T-helper 2 cell treated with Interferon-gamma antibody and Interleukin-4, amounts not matched to agents 5 μg/mL and 100 μg/mL, for 36 hours (primary cell): ENCODE measurements at regions not wholly inside any gene's neighbourhood (a gene's known extent, or its start where the extent isn't known, plus 50 kb on each side); places are given as distances from the start of the nearest gene placed in this dataset.
"Not testable (repeated sequence)": the region's sequence is repeated elsewhere in the genome, so short reads cannot be mapped to it uniquely, and the experiment has no call there.

Experiments used
- DNase-seq: peaks from one replicate; pipeline ENCODE4 v3.0.0; 2021; ENCODE audit warnings: low spot score
- H3K27ac Mint-ChIP-seq: one replicate; pipeline ENCODE4 v1.8.0; 2021; ENCODE audit warnings: mild to moderate bottlenecking, mixed read lengths
- H3K27me3 Mint-ChIP-seq: one replicate; pipeline ENCODE4 v1.8.0; 2021; ENCODE audit warnings: low read depth, mixed read lengths
- H3K36me3 Mint-ChIP-seq: one replicate; pipeline ENCODE4 v1.8.0; 2021; ENCODE audit warnings: low read depth, mixed read lengths
- H3K4me1 Mint-ChIP-seq: one replicate; pipeline ENCODE4 v1.8.0; 2021; ENCODE audit warnings: low read depth, mixed read lengths
- H3K4me3 Mint-ChIP-seq: one replicate; pipeline ENCODE4 v1.8.0; 2022; ENCODE audit warnings: mild to moderate bottlenecking, moderate library complexity, mixed read lengths
- H3K9me3 Mint-ChIP-seq: one replicate; pipeline ENCODE4 v1.8.0; 2021; ENCODE audit warnings: mixed read lengths

DNA sequence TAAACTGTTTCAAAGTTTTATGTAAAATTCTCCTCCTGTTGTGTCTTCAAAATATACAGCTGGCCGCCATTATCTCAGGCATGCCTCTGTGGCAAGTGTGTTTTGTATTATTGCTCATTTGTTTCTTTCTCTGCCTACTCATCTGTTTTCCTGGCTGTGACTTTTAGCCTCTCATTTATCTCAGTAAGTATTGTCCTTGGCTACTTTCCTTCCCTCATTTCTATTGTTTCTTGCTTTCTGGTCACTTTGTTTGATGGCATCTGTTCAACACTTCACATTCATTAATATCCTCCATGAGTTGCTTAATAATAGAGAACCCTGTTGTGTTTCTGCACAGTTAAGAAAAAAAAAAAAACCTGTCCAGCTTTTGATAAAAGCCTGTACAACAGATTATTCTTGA lies 869.4 kb downstream of the PCDH17 start:
- Mint-ChIP-seq H3K4me1 (no peaks in the 10 kb centered on the region), H3K9me3 (peaks cover 40% of the 10 kb centered on the region), H3K27me3 (no peaks in the 10 kb centered on the region), H3K27ac (no peak overlapping the region), H3K36me3 (no peaks in the 10 kb centered on the region), H3K4me3 (no peak overlapping the region)
- no peak for DNase-seq

DNA sequence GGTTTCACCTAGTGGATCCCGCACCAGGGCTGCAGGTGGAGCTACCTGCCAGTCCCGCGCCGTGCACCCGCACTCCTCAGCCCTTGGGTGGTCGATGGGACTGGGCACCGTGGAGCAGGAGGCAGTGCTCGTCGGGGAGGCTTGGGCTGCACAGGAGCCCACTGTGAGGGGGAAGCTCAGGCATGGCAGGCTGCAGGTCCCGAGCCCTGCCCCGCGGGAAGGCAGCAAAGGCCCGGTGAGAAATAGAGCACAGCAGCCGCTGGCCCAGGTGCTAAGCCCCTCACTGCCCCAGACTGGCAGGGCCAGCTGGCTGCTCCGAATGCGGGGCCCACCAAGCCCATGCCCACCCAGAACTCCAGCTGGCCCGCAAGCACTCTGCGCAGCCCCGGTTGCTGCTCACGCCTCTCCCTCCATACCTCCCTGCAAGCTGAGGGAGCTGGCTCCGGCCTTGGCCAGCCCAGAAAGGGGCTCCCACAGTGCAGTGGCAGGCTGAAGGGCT lies 872.7 kb downstream of the PCDH17 start:
- not testable (repeated sequence) for H3K36me3 Mint-ChIP-seq, DNase-seq, H3K27ac Mint-ChIP-seq, H3K4me3 Mint-ChIP-seq, H3K4me1 Mint-ChIP-seq, H3K27me3 Mint-ChIP-seq
- H3K9me3 Mint-ChIP-seq: peaks cover 40% of the 10 kb centered on the region

DNA sequence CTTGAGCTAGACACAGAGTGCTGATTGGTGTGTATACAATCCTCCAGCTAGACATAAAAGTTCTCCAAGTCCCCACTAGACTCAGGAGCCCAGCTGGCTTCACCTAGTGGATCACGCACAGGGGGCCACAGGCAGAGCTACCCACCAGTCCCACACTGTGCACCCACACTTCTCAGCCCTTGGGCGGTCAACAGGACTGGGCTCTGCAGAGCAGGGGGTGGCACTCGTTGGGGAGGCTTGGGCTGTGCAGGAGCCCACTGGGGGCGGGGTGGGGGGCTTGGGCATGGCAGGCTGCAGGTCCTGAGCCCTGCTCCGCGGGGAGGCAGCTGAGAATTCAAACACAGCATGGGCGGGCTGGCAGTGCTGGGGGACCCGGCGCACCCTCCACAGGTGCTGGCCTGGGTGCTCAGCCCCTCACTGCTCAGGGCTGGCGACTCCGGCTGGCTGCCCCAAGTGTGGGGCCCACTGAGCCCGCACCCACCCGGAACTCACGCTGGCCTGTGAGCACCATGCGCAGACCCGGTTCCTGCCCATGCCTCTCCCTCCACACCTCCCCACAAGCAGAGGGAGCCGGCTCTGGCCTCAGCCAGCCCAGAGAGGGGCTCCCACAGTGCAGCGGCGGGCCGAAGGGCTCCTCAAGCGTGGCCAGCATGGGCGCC lies 873.8 kb downstream of the PCDH17 start:
- H3K36me3 Mint-ChIP-seq, DNase-seq, H3K4me1 Mint-ChIP-seq, H3K27me3 Mint-ChIP-seq, H3K27ac Mint-ChIP-seq, H3K4me3 Mint-ChIP-seq: not testable (repeated sequence)
- peaks cover 43% of the 10 kb centered on the region for H3K9me3 Mint-ChIP-seq

- no peaks in the 10 kb centered on the region for H3K36me3 Mint-ChIP-seq
- peaks cover 40% of the 10 kb centered on the region for H3K9me3 Mint-ChIP-seq
- H3K27ac Mint-ChIP-seq: no peak overlapping the region
- no peaks in the 10 kb centered on the region for H3K4me1 Mint-ChIP-seq
- no peaks in the 10 kb centered on the region for H3K27me3 Mint-ChIP-seq
- no peak overlapping the region for H3K4me3 Mint-ChIP-seq
- DNase-seq: no peak
These were observed 896.8 kb downstream of the PCDH17 start for GRCh38 chr13:58528351-58528750.

DNA sequence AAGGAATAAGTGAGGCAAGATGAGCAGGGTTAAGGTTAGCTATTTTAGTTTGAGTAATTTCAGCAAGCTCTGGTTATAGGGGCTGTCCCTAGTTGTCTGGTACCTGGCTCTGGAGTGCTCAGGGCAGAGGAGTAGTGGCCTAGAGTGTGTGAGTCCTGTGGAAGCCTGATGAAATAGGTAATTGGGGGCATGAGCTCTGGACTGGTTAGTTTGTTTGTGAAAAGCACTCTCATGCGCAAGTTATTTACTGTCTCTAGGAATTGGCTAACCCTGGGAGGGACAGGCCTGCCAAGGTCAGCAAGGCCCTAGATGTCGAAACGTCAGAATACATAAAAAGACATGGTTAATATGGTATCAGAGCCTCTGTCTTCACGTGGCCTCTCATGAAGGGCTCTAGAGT lies 900.1 kb downstream of the PCDH17 start:
- H3K36me3 Mint-ChIP-seq: no peaks in the 10 kb centered on the region
- H3K27me3 Mint-ChIP-seq: no peaks in the 10 kb centered on the region
- no peak overlapping the region for H3K27ac Mint-ChIP-seq
- no peaks in the 10 kb centered on the region for H3K4me1 Mint-ChIP-seq
- H3K4me3 Mint-ChIP-seq: no peak overlapping the region
- DNase-seq: no peak
- peaks cover 44% of the 10 kb centered on the region for H3K9me3 Mint-ChIP-seq

GRCh38 chr13:58542530-58542929 lies 911.0 kb downstream of the PCDH17 start:
- no peaks in the 10 kb centered on the region for H3K4me1 Mint-ChIP-seq
- H3K9me3 Mint-ChIP-seq: peaks cover 15% of the 10 kb centered on the region
- H3K27ac Mint-ChIP-seq: no peak overlapping the region
- DNase-seq: no peak
- H3K36me3 Mint-ChIP-seq: no peaks in the 10 kb centered on the region
- H3K4me3 Mint-ChIP-seq: no peak overlapping the region
- no peaks in the 10 kb centered on the region for H3K27me3 Mint-ChIP-seq

DNA sequence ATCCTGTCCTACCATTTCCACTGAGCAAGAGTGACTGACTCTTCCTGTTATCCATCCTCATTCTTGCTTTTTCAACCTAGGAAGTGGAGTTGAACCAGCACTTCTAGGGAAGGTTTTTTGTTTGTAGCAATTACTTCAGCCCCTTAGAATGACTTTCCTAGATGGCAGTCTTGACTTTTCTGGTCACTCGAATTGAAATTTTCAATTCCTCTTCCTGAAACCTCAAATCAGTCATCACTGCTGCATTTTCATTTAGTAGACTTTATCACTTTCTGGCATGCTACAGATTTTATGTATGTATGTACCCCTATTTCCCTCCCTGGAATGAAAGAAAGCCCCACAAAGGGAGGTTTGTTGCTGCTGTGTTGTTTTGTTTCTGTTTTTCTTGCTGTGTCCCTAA lies 915.9 kb downstream of the PCDH17 start:
- Mint-ChIP-seq H3K36me3 (no peaks in the 10 kb centered on the region), H3K27me3 (no peaks in the 10 kb centered on the region), H3K27ac (no peak overlapping the region), H3K9me3 (peaks cover 8% of the 10 kb centered on the region), H3K4me3 (no peak overlapping the region), H3K4me1 (no peaks in the 10 kb centered on the region)
- no peak for DNase-seq

DNA sequence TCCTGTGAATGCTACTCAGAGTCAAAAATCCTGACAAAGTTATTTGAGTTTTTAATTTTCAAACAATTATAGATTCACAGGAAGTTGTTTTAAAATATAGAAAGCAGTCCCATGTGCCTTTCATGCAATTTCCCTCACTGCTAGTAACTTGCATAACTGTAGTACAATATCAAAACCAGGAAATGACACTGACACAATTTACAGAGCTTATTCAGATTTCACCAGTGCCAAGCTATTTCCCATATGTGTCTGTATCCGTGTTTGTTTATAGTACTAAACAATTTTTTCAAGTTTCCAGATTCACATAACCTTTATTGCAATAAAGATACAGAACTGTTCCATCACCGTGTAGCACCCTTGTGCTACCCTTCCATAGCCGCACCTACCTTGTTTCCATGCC lies 934.6 kb downstream of the PCDH17 start:
- H3K27ac Mint-ChIP-seq: no peak overlapping the region
- H3K4me3 Mint-ChIP-seq: no peak overlapping the region
- H3K4me1 Mint-ChIP-seq: no peaks in the 10 kb centered on the region
- no peak for DNase-seq
- H3K36me3 Mint-ChIP-seq: no peaks in the 10 kb centered on the region
- H3K27me3 Mint-ChIP-seq: no peaks in the 10 kb centered on the region
- peaks cover 20% of the 10 kb centered on the region for H3K9me3 Mint-ChIP-seq

- Mint-ChIP-seq H3K36me3 (no peaks in the 10 kb centered on the region), H3K27ac (no peak overlapping the region), H3K27me3 (no peaks in the 10 kb centered on the region), H3K4me1 (no peaks in the 10 kb centered on the region), H3K4me3 (no peak overlapping the region), H3K9me3 (peaks cover 53% of the 10 kb centered on the region)
- no peak for DNase-seq
These were observed 942.2 kb downstream of the PCDH17 start for GRCh38 chr13:58573743-58574142.

- peaks cover 58% of the 10 kb centered on the region for H3K9me3 Mint-ChIP-seq
- no peak overlapping the region for H3K27ac Mint-ChIP-seq
- no peak for DNase-seq
- H3K4me1 Mint-ChIP-seq: no peaks in the 10 kb centered on the region
- H3K27me3 Mint-ChIP-seq: no peaks in the 10 kb centered on the region
- H3K36me3 Mint-ChIP-seq: no peaks in the 10 kb centered on the region
- no peak overlapping the region for H3K4me3 Mint-ChIP-seq
These were observed 943.2 kb downstream of the PCDH17 start for GRCh38 chr13:58574791-58575190.

DNA sequence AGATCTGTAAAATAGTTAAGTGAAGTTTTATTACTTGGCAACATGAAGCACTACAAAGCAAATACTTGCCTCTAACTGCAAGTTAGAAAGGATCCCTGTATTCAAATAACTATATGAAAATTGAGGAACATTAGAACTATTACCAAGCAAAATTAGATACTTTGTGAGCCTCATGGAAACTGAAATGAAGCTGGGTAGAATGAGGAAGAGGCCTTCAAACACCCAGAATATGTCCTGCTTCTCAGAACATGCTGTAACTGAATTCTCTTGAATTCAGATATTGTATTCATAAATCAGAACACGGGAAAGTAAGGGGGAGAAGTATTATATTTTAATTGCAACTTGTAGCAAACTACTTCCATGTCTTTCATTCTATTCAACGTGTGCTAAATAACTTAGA lies 947.9 kb downstream of the PCDH17 start:
- no peak for DNase-seq
- no peak overlapping the region for H3K27ac Mint-ChIP-seq
- no peaks in the 10 kb centered on the region for H3K27me3 Mint-ChIP-seq
- no peaks in the 10 kb centered on the region for H3K4me1 Mint-ChIP-seq
- peaks cover 40% of the 10 kb centered on the region for H3K9me3 Mint-ChIP-seq
- no peaks in the 10 kb centered on the region for H3K36me3 Mint-ChIP-seq
- H3K4me3 Mint-ChIP-seq: no peak overlapping the region

DNA sequence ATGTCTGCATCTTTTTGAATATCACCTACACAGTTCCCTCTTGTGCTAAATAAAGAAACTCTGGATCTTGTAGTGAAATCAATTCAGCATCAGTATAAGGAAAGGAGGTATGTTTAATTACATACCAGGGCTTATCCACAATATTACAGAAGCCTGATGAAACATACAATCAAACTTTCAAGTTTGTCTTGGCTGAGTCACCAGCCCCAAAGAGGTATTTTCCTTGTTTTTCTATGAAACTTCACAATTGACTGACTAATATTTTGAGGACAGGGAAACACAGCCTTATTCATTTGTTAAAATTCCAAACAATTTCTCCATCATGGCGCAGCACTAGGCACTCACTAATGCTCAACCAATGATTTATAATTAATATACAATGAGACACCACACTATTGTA lies 952.4 kb downstream of the PCDH17 start:
- no peaks in the 10 kb centered on the region for H3K4me1 Mint-ChIP-seq
- H3K36me3 Mint-ChIP-seq: no peaks in the 10 kb centered on the region
- H3K4me3 Mint-ChIP-seq: no peak overlapping the region
- peaks cover 21% of the 10 kb centered on the region for H3K9me3 Mint-ChIP-seq
- DNase-seq: no peak
- H3K27ac Mint-ChIP-seq: no peak overlapping the region
- no peaks in the 10 kb centered on the region for H3K27me3 Mint-ChIP-seq

DNA sequence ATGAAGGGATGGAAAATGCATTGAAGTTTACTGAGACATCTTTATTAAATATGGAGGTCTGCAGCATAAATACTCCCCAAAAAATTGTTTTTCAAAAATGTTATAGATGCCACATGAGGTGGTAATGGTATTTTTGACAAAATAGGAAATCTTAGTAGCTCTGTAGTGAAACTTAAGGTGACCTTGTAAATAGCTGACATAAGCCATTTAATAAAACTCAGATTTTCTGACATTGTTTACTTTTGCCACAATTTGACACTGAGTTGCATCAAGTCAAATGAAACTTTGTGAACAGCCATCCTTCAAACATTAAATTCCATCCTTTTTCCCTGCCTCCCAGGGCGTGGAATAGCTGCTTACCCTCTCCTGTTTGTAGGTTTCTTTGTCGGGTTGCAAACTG lies 953.1 kb downstream of the PCDH17 start:
- Mint-ChIP-seq H3K9me3 (peaks cover 20% of the 10 kb centered on the region), H3K36me3 (no peaks in the 10 kb centered on the region), H3K27ac (no peak overlapping the region), H3K4me3 (no peak overlapping the region), H3K4me1 (no peaks in the 10 kb centered on the region), H3K27me3 (no peaks in the 10 kb centered on the region)
- no peak for DNase-seq

DNA sequence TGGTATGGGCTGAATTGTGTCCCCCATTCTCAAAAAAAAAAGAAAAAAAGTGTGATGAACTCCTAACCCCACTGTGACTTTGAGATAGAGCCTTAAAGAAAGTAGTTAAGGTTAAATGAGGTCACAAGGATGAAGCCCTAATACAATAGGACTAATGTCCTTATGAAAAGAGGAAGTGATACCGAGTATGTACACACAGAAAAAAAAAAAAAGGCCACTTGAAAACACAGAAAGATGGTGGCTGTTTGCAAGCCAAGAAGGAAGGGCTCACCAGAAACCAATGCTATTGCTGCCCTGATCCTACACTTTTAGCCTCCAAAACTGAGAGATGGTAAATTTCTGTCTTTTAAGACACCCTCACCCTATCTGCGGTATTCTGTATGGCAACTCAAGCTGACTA lies 955.6 kb downstream of the PCDH17 start:
- peaks cover 24% of the 10 kb centered on the region for H3K9me3 Mint-ChIP-seq
- H3K27ac Mint-ChIP-seq: no peak overlapping the region
- no peak overlapping the region for H3K4me3 Mint-ChIP-seq
- no peak for DNase-seq
- no peaks in the 10 kb centered on the region for H3K4me1 Mint-ChIP-seq
- no peaks in the 10 kb centered on the region for H3K27me3 Mint-ChIP-seq
- no peaks in the 10 kb centered on the region for H3K36me3 Mint-ChIP-seq

- no peak for DNase-seq
- no peak overlapping the region for H3K4me3 Mint-ChIP-seq
- H3K27me3 Mint-ChIP-seq: no peaks in the 10 kb centered on the region
- H3K36me3 Mint-ChIP-seq: no peaks in the 10 kb centered on the region
- H3K27ac Mint-ChIP-seq: no peak overlapping the region
- H3K9me3 Mint-ChIP-seq: peaks cover 26% of the 10 kb centered on the region
- H3K4me1 Mint-ChIP-seq: no peaks in the 10 kb centered on the region
These were observed 960.5 kb downstream of the PCDH17 start for GRCh38 chr13:58592052-58592451.
